D721Med (cell line): ENCODE measurements at regions not wholly inside any gene's neighbourhood (a gene's known extent, or its start where the extent isn't known, plus 50 kb on each side); places are given as distances from the start of the nearest gene placed in this dataset.

Experiments used
- DNase-seq: peaks from one replicate; pipeline ENCODE4 v3.0.0; 2011; ENCODE audit warnings: low spot score; ENCODE audit not compliant: insufficient read length
- FAIRE-seq: peaks from 2 replicates; lab custom pipeline; 2011; peaks lifted over from hg19 to GRCh38; lab: Jason Lieb, UNC
- CTCF ChIP-seq: IDR thresholded peaks from 2 replicates; pipeline ENCODE4 v1.5.1; 2012; ENCODE audit warnings: mild to moderate bottlenecking, control low read depth; ENCODE audit not compliant: insufficient read depth; ENCODE audit errors: missing control alignments

- FAIRE-seq (no peak), DNase-seq (no peak)
- no peak for TF ChIP-seq CTCF
These were observed 475.0 kb upstream of the POU3F3 start for GRCh38 chr2:104378853-104379374.

- no peak for FAIRE-seq
- TF ChIP-seq CTCF = no peak
- no peak for DNase-seq
These were observed 469.0 kb upstream of the POU3F3 start for GRCh38 chr2:104384961-104385360.

GRCh38 chr2:104385743-104386142 is 468.2 kb upstream of the POU3F3 start:
- no peak for TF ChIP-seq CTCF
- DNase-seq (no peak), FAIRE-seq (no peak)

- no peak for TF ChIP-seq CTCF
- FAIRE-seq (no peak), DNase-seq (no peak)
These were observed 465.6 kb upstream of the POU3F3 start for GRCh38 chr2:104388296-104388695.

- DNase-seq = no peak
- FAIRE-seq = no peak
- no peak for TF ChIP-seq CTCF
These were observed 451.1 kb upstream of the POU3F3 start for GRCh38 chr2:104402825-104403224.

GRCh38 chr2:104404526-104404925 is 449.4 kb upstream of the POU3F3 start:
- DNase-seq = no peak
- TF ChIP-seq CTCF = no peak
- no peak for FAIRE-seq

- no peak for TF ChIP-seq CTCF
- FAIRE-seq (no peak), DNase-seq (no peak)
These were observed 448.3 kb upstream of the POU3F3 start for GRCh38 chr2:104405623-104406022.
